Neural crest cell (in vitro differentiated cells): ENCODE measurements at regions not wholly inside any gene's neighbourhood (a gene's known extent, or its start where the extent isn't known, plus 50 kb on each side); places are given as distances from the start of the nearest gene placed in this dataset.

ENCODE experiments used
- DNase-seq: peaks from one replicate; pipeline ENCODE4 v3.0.0; 2021; ENCODE audit warnings: low read depth, mixed read lengths, low spot score
- H3K27ac Mint-ChIP-seq: one replicate; pipeline ENCODE4 v1.8.0; 2021; ENCODE audit warnings: mild to moderate bottlenecking, mixed read lengths; ENCODE audit not compliant: unreplicated experiment
- H3K27me3 Mint-ChIP-seq: 2 replicates; pipeline ENCODE4 v1.8.0; 2021; ENCODE audit warnings: low read depth, mild to moderate bottlenecking, mixed read lengths
- H3K36me3 Mint-ChIP-seq: 2 replicates; pipeline ENCODE4 v1.8.0; 2021; ENCODE audit warnings: low read depth, mild to moderate bottlenecking, mixed read lengths
- H3K4me1 Mint-ChIP-seq: 2 replicates; pipeline ENCODE4 v1.8.0; 2021; ENCODE audit warnings: mixed read lengths
- H3K4me3 Mint-ChIP-seq: one replicate; pipeline ENCODE4 v1.8.0; 2021; ENCODE audit warnings: mild to moderate bottlenecking, mixed read lengths
- H3K9me3 Mint-ChIP-seq: 2 replicates; pipeline ENCODE4 v1.8.0; 2021; ENCODE audit warnings: mixed read lengths
- TF ChIP-seq, protein P1 (sequence below): fragments of 200-600 bp; sonication (generic); conservative IDR thresholded peaks from 2 replicates; pipeline ENCODE4 v1.5.0; 2021; ENCODE audit warnings: antibody characterized with exemption, mild to moderate bottlenecking

DNA sequence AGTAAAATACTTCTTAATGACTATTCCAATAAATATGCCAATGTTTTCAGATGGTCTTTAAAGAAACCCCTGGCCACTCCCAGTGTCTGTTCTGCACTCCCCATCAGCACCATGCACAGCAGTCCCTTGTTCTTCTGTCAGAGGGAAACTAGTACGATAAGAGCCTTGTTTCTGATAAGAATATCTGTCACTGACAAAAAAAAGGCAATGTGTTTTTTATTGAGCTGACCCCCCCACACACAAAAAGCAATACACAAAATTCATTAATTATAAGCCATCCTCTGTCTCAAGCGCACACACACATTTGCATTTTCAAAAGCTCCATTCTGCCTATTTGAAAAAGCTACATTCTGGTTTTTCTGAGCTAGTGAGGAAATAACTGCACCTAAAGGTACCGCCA, 119.1 kb downstream of the ENC1 start:
- H3K4me3 Mint-ChIP-seq: peak overlapping the region; percentile 1
- peak overlapping the region; percentile 37 for H3K27ac Mint-ChIP-seq
- TF ChIP-seq, protein P1, sequence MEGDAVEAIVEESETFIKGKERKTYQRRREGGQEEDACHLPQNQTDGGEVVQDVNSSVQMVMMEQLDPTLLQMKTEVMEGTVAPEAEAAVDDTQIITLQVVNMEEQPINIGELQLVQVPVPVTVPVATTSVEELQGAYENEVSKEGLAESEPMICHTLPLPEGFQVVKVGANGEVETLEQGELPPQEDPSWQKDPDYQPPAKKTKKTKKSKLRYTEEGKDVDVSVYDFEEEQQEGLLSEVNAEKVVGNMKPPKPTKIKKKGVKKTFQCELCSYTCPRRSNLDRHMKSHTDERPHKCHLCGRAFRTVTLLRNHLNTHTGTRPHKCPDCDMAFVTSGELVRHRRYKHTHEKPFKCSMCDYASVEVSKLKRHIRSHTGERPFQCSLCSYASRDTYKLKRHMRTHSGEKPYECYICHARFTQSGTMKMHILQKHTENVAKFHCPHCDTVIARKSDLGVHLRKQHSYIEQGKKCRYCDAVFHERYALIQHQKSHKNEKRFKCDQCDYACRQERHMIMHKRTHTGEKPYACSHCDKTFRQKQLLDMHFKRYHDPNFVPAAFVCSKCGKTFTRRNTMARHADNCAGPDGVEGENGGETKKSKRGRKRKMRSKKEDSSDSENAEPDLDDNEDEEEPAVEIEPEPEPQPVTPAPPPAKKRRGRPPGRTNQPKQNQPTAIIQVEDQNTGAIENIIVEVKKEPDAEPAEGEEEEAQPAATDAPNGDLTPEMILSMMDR: no peak
- peaks cover 31% of the 10 kb centered on the region for H3K36me3 Mint-ChIP-seq
- no peaks in the 10 kb centered on the region for H3K27me3 Mint-ChIP-seq
- DNase-seq: no peak
- H3K9me3 Mint-ChIP-seq: peaks cover 17% of the 10 kb centered on the region
- peaks cover 39% of the 10 kb centered on the region for H3K4me1 Mint-ChIP-seq

DNA sequence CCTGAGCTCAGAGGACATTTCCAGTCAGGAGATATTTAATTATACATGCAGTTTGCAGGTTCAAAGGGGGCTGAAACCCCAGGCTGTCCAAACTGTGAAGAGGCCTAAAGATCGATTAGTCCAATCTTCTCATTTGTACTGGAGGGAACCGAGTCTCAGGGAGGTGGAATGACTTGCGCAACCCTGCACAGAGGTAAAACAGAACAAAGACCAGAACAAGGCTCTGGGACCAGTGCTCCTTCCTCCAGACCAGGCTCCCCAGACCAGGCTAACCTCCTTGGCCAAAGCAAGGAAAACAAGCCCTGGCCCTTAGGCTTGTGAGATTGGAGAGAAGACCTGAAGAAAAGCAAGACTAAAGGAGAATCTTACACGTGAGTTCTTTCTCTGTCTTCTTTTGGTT, 120.8 kb downstream of the ENC1 start:
- Mint-ChIP-seq H3K9me3 (peaks cover 8% of the 10 kb centered on the region), H3K27me3 (no peaks in the 10 kb centered on the region), H3K36me3 (peaks cover 22% of the 10 kb centered on the region), H3K4me1 (peaks cover 45% of the 10 kb centered on the region), H3K4me3 (peak overlapping the region; percentile 8), H3K27ac (peak overlapping the region; percentile 5)
- TF ChIP-seq, protein P1: no peak
- no peak for DNase-seq

DNA sequence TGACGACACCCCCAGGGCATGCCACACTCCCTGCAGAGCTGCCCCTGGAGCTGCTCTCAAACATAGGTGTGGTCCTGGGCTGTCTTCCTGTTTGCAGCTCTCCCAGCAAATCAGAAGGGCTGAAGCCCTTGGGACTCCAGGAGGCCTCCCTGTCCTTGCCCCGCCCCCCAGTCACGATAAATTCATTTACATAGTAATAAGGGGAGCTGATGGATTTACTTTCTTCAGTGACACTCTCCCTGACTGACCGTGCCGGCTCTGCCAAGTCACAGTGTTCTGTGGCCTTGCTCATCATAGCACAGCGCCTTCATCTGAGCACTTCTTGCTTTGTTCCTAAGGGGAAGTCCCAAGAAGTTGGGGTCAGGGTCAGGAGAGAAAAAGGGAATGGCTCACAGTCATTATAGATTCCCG, 121.4 kb downstream of the ENC1 start:
- peak overlapping the region; percentile 8 for H3K4me3 Mint-ChIP-seq
- no peak for DNase-seq
- H3K4me1 Mint-ChIP-seq: peaks cover 47% of the 10 kb centered on the region
- TF ChIP-seq, protein P1: no peak
- H3K36me3 Mint-ChIP-seq: peaks cover 18% of the 10 kb centered on the region
- H3K27ac Mint-ChIP-seq: no peak overlapping the region
- no peaks in the 10 kb centered on the region for H3K27me3 Mint-ChIP-seq
- peaks cover 8% of the 10 kb centered on the region for H3K9me3 Mint-ChIP-seq

DNA sequence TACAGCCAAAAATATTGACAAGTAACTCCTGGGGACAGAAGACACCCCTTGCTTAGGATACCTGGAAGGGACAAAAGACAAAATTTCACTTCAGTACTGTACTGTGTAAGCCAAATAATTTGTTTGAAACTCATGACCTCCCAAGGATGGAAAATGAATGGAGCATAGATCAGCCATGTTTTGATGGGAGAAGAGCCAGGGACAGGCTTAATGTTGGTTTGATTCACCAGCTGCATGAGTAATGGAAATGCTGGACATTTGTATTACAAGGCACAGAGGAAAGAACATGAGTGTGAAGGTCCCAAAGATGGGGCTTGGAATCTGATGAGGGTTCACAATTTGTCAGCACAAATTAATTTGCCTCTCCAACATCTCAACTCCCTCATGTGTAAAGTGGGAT, 122.8 kb downstream of the ENC1 start:
- H3K4me3 Mint-ChIP-seq: no peak overlapping the region
- DNase-seq: no peak
- H3K36me3 Mint-ChIP-seq: peaks cover 7% of the 10 kb centered on the region
- no peaks in the 10 kb centered on the region for H3K27me3 Mint-ChIP-seq
- H3K4me1 Mint-ChIP-seq: peaks cover 47% of the 10 kb centered on the region
- TF ChIP-seq, protein P1: no peak
- H3K9me3 Mint-ChIP-seq: no peaks in the 10 kb centered on the region
- no peak overlapping the region for H3K27ac Mint-ChIP-seq

DNA sequence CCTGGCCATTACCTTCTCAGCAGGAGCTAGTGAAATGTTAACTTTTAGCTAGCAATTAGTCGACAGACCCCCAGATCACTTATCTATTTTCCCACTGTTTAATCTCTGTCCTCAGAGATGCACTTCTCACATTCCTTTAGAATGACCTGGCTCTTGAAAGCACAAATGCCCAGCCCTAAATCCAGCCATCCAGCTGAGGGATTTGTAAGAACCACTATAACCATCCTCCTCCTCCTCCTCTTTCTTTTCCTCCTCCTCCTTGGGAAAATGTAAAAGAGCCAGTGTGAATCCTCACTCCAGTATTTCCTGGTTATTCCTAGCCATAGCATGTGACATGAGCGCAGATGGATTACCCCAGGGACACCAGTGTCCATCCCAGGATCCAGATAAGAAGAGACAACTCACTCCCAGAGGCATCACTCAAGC, 124.3 kb downstream of the ENC1 start:
- no peak overlapping the region for H3K4me3 Mint-ChIP-seq
- H3K4me1 Mint-ChIP-seq: peaks cover 37% of the 10 kb centered on the region

More for the DNA sequence above, 124.3 kb downstream of the ENC1 start:
- Mint-ChIP-seq H3K9me3 (no peaks in the 10 kb centered on the region), H3K27ac (no peak overlapping the region), H3K36me3 (no peaks in the 10 kb centered on the region), H3K27me3 (no peaks in the 10 kb centered on the region)
- DNase-seq: no peak
- TF ChIP-seq, protein P1: no peak
